ENCODE measurements at regions not wholly inside any gene's neighbourhood (a gene's known extent, or its start where the extent isn't known, plus 50 kb on each side); places are given as distances from the start of the nearest gene placed in this dataset.
A peak's percentile ranks its signal among the peaks of the same experiment; 100 is the strongest.

DNA sequence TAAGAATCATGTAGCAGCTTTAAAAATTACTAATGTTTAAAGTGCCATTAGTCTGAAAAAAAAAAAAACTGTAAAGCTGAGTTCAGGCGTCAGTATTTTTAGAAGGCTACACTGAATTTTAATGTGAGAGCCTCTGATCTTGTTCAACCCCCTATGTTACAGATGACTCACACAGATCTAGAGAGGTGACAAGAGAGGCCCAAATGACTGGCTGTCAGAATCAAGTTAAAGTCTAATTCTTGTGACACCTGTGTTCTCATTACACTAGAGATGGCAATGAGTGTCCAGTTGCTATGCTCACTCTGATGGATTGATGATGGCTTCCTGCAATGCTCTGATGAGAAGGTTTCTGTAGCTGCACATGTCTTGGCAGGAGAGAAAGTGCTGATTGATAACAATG, 203.5 kb upstream of the OBI1 start:
- no peak for DNase-seq

DNA sequence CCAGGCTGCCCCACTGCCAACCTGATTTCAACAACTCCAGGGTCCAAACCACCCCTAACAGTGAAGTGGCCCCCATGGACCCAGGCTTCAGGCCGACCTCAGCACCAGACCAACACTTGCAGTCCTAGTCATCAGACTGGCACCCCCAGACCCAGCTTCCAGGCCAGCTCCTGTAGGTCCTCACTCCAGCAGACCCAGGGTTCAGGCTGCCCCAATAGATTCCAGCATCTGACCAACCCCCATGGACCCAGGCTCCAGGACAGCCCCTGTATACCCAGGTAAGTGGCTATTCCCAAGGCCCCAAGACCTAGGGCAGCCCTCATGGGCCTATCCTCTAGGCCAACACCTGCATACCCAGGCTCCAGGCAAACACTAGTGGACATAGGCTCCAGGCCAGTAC, 193.8 kb upstream of the OBI1 start:
- no peak for DNase-seq

DNA sequence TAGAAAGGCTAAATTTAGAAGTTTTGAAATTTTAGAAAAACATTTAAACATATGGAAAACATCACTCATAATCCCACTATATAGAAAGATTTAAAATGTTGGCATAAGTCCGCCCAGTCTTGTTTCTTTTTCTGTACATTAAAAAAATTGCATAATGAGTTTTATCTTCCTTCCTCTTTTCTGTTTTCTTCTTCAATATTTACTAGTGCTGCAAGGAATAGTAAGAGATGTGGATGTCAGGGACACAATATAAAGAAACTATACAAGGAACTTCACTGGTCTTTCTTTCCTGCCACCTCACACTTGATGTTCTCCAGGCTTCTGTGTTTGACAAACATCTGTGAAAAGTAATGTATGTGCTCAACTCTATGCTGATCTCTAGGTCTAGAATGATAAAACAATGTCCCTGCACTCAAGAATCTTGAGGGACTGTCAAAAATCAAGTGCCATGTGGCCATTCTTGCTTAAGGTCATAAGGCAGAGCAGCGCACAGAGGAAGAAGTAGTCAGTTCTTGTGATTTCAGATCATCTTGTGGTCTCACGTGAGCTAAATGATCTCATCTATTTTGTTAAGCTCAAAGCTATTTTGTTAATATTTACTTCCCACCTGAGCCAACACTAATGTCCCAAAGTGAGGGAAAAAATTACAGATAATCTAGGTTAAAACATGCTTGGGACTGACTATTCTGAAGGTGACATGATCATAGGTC, 186.9 kb upstream of the OBI1 start:
- no peak for DNase-seq

DNA sequence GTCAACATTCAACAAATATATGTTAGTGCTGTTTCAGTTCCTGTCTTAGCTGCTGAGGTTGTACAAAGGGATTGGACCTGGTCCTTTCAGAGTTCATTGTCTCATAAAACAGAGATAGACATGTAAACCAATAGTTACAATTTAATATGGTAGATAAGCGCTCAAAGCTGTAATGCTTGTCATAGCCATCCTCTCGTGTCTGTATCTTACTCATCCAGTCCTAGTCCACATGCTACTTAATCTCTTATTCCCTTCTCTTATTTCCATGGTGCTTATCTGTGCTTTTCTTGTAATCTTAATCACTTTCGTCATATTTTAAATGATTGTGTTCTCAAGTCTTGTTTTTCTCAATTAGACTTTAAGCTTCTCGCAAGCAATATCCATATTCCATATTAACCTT, 185.2 kb upstream of the OBI1 start:
- DNase-seq, result no peak

DNA sequence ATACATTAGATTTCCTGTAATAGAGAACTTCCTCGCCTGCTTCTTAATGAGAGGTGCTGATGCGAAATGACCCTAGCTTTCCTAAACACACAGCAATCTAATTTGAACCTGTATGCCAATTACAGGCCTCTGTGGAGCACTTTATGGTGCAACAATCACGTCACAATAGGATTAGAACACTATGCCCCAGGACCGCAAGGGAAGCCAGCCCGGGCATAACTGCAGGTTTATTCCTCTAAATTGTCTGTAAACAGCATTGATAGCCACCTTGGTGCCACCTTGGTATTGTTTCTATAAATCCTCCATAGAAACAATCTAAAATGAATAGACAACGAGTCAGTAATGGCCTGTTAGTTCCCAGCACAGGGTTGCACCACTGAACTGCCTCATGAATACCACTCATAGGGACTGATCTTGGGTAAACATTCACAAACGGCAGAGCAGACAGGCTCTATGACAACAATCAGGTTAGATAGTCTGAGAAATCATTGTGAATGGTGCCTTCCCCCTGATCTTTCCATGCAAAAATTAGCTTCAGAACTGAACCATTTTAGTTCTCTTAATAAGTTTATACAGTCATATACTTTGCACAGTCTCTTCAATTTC, 182.5 kb upstream of the OBI1 start:
- DNase-seq, result peak; percentile 99

- DNase-seq, result no peak
Measured at GRCh38 chr13:78836238-78836784, 177.4 kb upstream of the OBI1 start.

GRCh38 chr13:78832461-78832860, 173.5 kb upstream of the OBI1 start:
- DNase-seq, result peak; percentile 91

DNA sequence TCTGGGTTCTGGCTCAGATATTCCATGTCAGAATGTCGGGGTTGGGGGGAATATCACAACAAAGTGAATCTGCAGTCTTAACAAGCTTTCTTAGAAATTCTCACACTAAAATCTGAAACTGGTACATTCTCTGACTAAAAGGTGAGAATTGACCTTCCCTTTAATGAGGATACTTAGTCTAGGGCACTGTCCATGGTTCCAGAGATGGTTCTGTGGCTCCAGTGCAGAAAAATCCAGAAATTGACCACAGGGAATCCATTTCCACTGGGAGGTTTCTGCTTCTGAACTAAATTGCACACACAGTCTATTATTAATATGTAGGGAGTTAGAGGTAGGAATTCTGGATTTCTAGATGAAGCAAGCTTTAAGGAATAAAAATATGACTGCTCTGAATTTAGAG, 171.6 kb upstream of the OBI1 start:
- no peak for DNase-seq

DNA sequence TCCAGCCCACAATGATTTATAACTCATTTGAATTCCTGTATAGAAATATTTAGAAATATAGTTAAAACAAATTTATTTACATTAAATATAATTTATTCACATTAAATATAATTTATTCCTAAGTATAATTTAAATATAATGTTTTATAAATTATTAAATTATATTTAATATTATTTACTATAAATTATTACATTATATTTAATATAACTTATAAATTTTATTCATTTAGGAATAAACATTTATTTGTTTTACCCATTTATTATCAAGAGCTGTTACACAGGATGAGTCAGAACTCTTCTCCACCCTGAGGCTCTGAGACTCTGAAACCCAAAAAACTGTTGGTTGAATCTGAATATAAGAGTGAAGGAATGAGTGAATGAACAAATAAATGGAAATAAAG, 170.9 kb upstream of the OBI1 start:
- no peak for DNase-seq

- no peak for DNase-seq
Measured at GRCh38 chr13:78827471-78827870, 168.5 kb upstream of the OBI1 start.

DNA sequence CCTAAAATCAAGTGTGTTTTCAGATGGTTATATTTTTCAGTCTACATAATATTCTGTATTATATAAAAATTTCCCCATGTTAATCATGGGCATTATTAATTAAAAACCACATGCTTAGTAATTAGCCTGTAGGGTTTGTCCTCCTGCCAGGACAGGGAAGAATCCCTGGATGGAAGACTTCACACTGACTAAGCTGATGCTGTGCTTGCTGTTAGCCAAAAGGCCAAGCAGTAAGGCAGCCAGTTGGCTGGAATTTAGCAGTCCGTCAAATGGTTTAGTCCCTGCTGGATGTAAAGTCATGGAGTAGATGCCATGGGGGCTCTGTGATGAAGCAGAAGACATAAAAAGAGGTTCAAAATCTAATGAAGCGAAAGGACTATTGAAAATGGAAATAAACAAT, 168.0 kb upstream of the OBI1 start:
- no peak for DNase-seq

GRCh38 chr13:78826312-78826711, 167.4 kb upstream of the OBI1 start:
- DNase-seq, result peak; percentile 61

DNA sequence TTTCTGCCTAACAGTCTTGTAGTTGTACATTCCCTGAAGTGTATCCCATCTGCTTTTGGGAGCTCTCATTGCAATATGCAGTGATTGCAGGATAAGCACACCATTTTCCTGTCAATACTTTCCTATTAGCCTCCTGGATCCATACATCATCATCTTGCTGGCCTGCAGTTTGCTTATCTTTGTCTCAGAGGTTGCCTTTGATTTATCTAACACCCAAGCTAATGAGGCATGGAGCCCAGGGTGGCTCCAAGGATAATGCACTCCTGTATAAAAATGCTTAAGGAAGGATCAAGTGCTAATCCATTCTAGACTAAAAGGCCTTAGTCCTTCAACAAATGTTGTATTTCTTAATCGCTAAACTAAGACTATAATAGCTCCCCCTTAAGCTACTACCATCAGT, 161.6 kb upstream of the OBI1 start:
- DNase-seq, result no peak

- DNase-seq, result no peak
Measured at GRCh38 chr13:78816592-78816991, 157.6 kb upstream of the OBI1 start.

DNA sequence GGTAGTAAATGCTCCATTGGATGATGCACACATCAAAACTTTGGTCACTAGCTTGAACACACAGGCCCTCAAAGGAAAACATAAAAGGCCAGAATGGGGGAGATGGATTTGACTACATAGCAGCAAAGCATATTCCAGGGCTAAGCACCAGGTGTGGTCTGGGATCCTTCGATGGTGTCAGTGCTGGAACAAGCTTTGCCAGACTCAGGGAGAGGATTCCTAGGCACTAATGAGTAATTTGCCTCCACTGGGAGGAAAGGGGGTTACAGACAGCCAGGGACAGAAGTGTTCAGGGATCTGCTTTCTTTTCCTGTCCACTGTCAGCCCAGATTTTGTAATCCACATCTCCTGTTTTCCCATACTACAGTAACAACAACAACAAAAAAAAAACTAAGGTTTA, 157.2 kb upstream of the OBI1 start:
- no peak for DNase-seq

DNA sequence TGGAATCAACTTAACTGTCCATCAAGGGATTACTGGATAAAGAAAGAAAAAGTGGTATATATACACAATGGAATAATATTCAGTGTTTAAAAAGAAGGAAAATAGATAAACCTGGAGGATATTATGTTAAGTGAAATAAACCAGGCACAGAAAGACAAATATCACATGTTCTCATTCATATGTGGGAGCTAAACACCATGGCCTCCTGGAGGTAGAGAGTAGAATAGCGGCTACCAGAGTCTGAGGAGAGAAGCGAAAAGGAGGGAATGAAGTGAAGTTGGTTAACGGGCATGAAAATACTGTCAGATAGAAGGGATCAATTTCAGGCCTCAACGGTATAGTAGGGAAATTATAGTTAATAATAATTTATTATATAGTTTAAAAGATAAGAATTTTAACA, 147.5 kb upstream of the OBI1 start:
- DNase-seq, result no peak

DNA sequence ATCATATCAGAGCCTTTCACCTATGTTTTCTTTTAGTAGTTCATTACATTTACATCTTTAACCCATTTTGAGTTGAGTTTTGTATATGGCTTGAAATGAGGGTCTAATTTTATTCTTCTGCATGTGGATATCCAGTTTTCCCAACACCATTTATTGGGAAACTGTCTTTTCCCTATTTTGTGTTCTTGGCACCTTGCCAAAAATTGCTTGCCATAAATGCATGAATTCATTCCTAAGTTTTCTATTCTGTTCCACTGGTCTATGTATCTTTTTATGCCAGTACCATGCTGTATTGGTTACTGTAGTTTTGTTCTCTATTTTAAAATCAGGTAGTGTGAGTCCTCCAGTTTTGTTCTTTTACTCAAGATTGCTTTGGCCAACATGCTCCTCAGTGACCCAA, 144.0 kb upstream of the OBI1 start:
- no peak for DNase-seq

- peak; percentile 73 for DNase-seq
Measured at GRCh38 chr13:78787190-78787589, 128.2 kb upstream of the OBI1 start.

DNA sequence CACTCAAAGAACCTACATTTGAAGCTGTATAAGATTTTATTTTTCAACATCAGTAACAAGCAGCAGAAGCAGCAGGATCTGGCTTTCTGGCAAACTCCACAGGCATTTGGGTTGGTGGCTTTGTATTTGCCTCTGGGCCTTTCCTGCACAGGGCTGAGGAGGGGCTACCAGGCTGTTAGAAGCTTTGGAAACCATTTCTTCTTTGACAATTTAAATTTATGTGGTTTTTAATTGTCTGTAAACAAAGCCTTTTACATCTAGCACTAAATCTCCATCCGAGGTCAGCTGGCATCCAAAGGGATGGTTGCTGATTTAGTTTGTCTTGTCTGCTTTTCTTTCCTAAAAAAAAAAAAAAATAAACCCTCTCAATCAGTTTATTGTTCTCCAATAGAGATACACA, 127.5 kb upstream of the OBI1 start:
- DNase-seq, result peak; percentile 79

DNA sequence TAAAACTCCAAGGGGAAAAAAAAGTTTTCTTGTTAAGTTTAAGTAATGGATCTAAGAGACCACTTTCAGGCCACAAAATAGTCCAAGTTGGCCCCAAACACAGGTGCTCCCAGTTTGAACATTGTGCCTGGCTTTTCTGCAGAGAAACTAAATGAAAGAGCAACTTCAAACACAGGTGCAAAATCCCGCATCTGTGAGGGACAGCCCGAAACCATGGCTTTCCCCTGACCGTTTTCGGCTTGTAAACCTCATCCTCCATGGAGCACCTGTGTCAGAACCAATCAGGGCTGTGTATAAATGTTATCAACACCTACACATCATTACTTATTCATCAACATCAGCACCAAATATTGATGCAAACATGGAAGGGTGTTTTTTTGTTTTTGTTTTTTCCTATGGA, 126.8 kb upstream of the OBI1 start:
- no peak for DNase-seq

DNA sequence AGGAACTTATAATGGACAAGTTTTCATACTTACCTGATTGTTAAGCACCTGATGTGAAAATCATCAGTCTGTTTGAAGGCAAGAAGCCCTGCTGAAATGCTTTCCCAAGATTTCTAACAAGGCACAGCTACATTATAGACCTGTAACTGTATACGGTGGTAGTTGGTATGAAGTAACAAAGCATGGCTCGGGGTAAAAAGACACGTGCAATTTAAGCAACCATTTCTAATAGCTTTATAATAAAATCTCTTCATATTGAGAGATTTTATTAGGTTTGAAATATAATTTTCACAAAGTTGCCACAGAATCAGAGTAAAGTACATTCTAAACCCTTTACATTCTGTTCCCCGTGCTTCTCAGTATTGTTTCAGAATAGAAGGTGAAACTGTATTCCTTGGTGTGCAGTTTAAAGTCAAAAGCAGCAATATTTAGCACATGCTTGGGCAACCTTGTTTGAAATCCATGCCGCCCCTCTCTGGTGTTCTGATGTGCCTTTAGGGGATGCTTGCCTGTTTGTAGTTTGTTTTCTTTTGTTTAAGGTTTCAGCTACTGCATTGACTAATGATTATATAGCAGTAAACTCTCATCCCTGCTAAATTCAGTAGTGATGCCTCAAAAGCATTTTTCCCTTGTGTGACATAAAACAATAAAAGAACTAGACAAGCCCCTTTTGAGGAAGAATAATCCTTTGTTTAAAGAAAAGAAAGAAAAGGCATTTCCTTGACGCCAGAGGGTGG, 125.2 kb upstream of the OBI1 start:
- DNase-seq, result no peak

DNA sequence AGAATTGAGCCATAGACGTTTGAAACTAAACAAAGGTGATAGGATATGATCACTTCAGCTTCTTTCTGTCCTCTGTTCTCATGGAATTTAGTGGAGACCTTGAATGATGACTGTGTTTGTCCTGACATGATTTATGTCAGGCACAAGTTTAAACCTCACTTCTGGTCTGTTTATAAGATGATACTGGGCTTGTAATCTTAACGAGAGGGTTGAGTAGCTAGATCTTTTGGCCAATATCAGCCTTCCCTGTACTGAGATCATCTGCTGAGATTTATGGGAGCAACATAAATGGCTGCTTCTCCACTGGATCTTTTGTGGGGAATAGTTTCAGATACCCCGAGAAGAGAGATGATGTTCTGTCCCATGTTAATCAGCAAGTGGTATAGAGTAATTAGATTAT, 121.8 kb upstream of the OBI1 start:
- DNase-seq, result no peak

- DNase-seq, result no peak
Measured at GRCh38 chr13:78779608-78780007, 120.7 kb upstream of the OBI1 start.

DNA sequence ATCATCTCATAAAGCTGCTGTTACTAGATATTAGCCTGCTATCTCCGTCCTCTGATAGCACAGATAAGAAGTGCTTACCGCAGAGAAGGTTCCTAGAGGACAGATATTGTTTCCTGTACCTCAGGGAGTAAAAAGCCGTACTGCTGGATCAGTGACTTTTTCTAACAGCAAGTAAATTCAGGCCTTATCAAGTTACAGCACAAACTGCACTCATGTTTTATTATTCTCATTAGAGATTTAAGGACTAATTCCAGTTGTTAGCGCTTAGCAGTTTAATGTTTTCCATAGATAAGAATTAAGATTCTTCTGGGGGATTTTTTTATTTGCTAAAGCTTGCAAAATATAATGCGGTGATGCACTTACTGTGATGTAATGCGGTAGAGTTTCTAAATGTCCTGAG, 119.0 kb upstream of the OBI1 start:
- peak; percentile 36 for DNase-seq

Measured in NCI-H146 (cell line).